DOHH2 (cell line): ENCODE measurements at regions not wholly inside any gene's neighbourhood (a gene's known extent, or its start where the extent isn't known, plus 50 kb on each side); places are given as distances from the start of the nearest gene placed in this dataset.

ENCODE experiments used
- H3F3A ChIP-seq: fragments of 200-600 bp; sonication (generic), shearing (Covaris generic); 2 replicates; pipeline ENCODE4 v1.6.0; 2016; ENCODE audit warnings: antibody characterized with exemption, mild to moderate bottlenecking; ENCODE audit not compliant: control insufficient read depth, insufficient read depth
- H3K27ac ChIP-seq: fragments of 200-600 bp; sonication (generic); 2 replicates; pipeline ENCODE4 v1.5.1; 2014; ENCODE audit warnings: low read depth, mild to moderate bottlenecking, low read length, moderate library complexity
- H3K27me3 ChIP-seq: fragments of 200-600 bp; sonication (generic); 2 replicates; pipeline ENCODE4 v1.6.1; 2014; ENCODE audit warnings: mild to moderate bottlenecking, low read length, mixed read lengths; ENCODE audit not compliant: control insufficient read depth
- H3K36me3 ChIP-seq: fragments of 200-600 bp; sonication (generic); 2 replicates; pipeline ENCODE4 v1.6.1; 2014; ENCODE audit warnings: mild to moderate bottlenecking, low read length, moderate library complexity, mixed read lengths; ENCODE audit not compliant: control insufficient read depth
- H3K4me1 ChIP-seq: fragments of 200-600 bp; sonication (generic); 2 replicates; pipeline ENCODE4 v1.6.1; 2014; ENCODE audit warnings: mild to moderate bottlenecking, low read length, mixed read lengths; ENCODE audit not compliant: control insufficient read depth
- H3K4me2 ChIP-seq: fragments of 200-600 bp; sonication (generic); 2 replicates; pipeline ENCODE4 v1.6.0; 2014; ENCODE audit warnings: mild to moderate bottlenecking, low read length, moderate library complexity
- H3K4me3 ChIP-seq: fragments of 200-600 bp; sonication (generic); 2 replicates; pipeline ENCODE4 v1.5.1; 2014; ENCODE audit warnings: mild to moderate bottlenecking, low read length, mixed read lengths
- H3K79me2 ChIP-seq: fragments of 200-600 bp; sonication (generic); 2 replicates; pipeline ENCODE4 v1.6.1; 2014; ENCODE audit warnings: mild to moderate bottlenecking, low read length, mixed read lengths; ENCODE audit not compliant: control insufficient read depth
- H3K9me2 ChIP-seq: fragments of 200-600 bp; sonication (generic); replicated peaks from 2 replicates; pipeline ENCODE4 v1.6.1; 2014; ENCODE audit warnings: mild to moderate bottlenecking, low read length, mixed read lengths; ENCODE audit not compliant: control insufficient read depth
- H3K9me3 ChIP-seq: fragments of 200-600 bp; sonication (generic); 2 replicates; pipeline ENCODE4 v1.6.1; 2014; ENCODE audit warnings: antibody characterized with exemption, low read length, mixed read lengths; ENCODE audit not compliant: control insufficient read depth, insufficient read depth
- H4K20me1 ChIP-seq: fragments of 200-600 bp; sonication (generic); 2 replicates; pipeline ENCODE4 v1.6.0; 2014; ENCODE audit warnings: low read depth, mild to moderate bottlenecking, antibody characterized with exemption, low read length, moderate library complexity; ENCODE audit not compliant: control insufficient read depth, insufficient read depth
- CTCF ChIP-seq: fragments of 200-600 bp; sonication (generic); IDR thresholded peaks from one replicate; pipeline ENCODE4 v1.5.1; 2014; ENCODE audit warnings: antibody characterized with exemption, mild to moderate bottlenecking, low read depth, low read length; ENCODE audit not compliant: poor library complexity, severe bottlenecking
- EZH2phosphoT487 ChIP-seq: fragments of 200-600 bp; sonication (generic); IDR thresholded peaks from 2 replicates; pipeline ENCODE4 v1.6.1; 2017; ENCODE audit warnings: borderline replicate concordance, mild to moderate bottlenecking, antibody characterized with exemption, low read length, moderate library complexity, mixed read lengths

GRCh38 chr20:11245431-11245830, 571.6 kb upstream of the JAG1 start:
- Histone ChIP-seq H3K4me2 (no peak overlapping the region), H4K20me1 (no peaks in the 10 kb centered on the region), H3K27me3 (no peaks in the 10 kb centered on the region), H3K4me1 (no peaks in the 10 kb centered on the region), H3K9me2 (no peaks in the 10 kb centered on the region), H3K4me3 (no peak overlapping the region), H3K36me3 (no peaks in the 10 kb centered on the region), H3F3A (no peaks in the 10 kb centered on the region), H3K9me3 (no peaks in the 10 kb centered on the region), H3K27ac (no peak overlapping the region), H3K79me2 (no peaks in the 10 kb centered on the region)
- TF ChIP-seq CTCF (no peak), EZH2phosphoT487 (no peak)

- TF ChIP-seq EZH2phosphoT487 (no peak), CTCF (no peak)
- Histone ChIP-seq H3K79me2 (no peaks in the 10 kb centered on the region), H3K27me3 (no peaks in the 10 kb centered on the region)
Observed at GRCh38 chr20:11246251-11246775, 572.5 kb upstream of the JAG1 start.

GRCh38 chr20:11247046-11248010, 573.5 kb upstream of the JAG1 start:
- H3K27me3 ChIP-seq: no peaks in the 10 kb centered on the region

More at GRCh38 chr20:11246251-11246775, 572.5 kb upstream of the JAG1 start:
- no peaks in the 10 kb centered on the region for H3K36me3 ChIP-seq
- H3K9me2 ChIP-seq: no peaks in the 10 kb centered on the region
- no peak overlapping the region for H3K27ac ChIP-seq
- no peaks in the 10 kb centered on the region for H3K9me3 ChIP-seq
- no peak overlapping the region for H3K4me2 ChIP-seq
- no peaks in the 10 kb centered on the region for H3F3A ChIP-seq
- no peaks in the 10 kb centered on the region for H4K20me1 ChIP-seq
- no peak overlapping the region for H3K4me3 ChIP-seq
- no peaks in the 10 kb centered on the region for H3K4me1 ChIP-seq

More at GRCh38 chr20:11247046-11248010, 573.5 kb upstream of the JAG1 start:
- no peak overlapping the region for H3K27ac ChIP-seq
- H3K79me2 ChIP-seq: no peaks in the 10 kb centered on the region
- H3K9me2 ChIP-seq: no peaks in the 10 kb centered on the region
- H3K4me2 ChIP-seq: no peak overlapping the region
- H3F3A ChIP-seq: no peaks in the 10 kb centered on the region
- no peaks in the 10 kb centered on the region for H4K20me1 ChIP-seq
- H3K9me3 ChIP-seq: no peaks in the 10 kb centered on the region
- no peaks in the 10 kb centered on the region for H3K4me1 ChIP-seq
- TF ChIP-seq CTCF (no peak), EZH2phosphoT487 (no peak)
- no peak overlapping the region for H3K4me3 ChIP-seq
- no peaks in the 10 kb centered on the region for H3K36me3 ChIP-seq
